Stimulated activated CD4-positive, alpha-beta T cell treated with anti-CD3 and anti-CD28 coated beads, TNF-alpha, amount 100 ng/mL, for 48 hours (primary cell): ENCODE measurements at regions not wholly inside any gene's neighbourhood (a gene's known extent, or its start where the extent isn't known, plus 50 kb on each side); places are given as distances from the start of the nearest gene placed in this dataset.

Source experiments
- DNase-seq, 3 donors: peaks; one replicate each; pipeline ENCODE4 v3.0.0-alpha.2; 2020; ENCODE audit warnings: low read depth in 3 of 3

GRCh38 chr2:198706476-198707082, 751.2 kb downstream of the SATB2 start:
- DNase-seq = no peak

- no peak for DNase-seq
Observed at GRCh38 chr2:198703281-198703680, 754.5 kb downstream of the SATB2 start.

- DNase-seq = no peak
Observed at GRCh38 chr2:198702796-198703195, 754.9 kb downstream of the SATB2 start.

GRCh38 chr2:198701481-198701880, 756.3 kb downstream of the SATB2 start:
- no peak for DNase-seq

- no peak for DNase-seq
Observed at GRCh38 chr2:198700319-198700718, 757.4 kb downstream of the SATB2 start.

GRCh38 chr2:198698230-198698629, 759.5 kb downstream of the SATB2 start:
- no peak for DNase-seq

- DNase-seq = no peak
Observed at GRCh38 chr2:198697794-198698193, 759.9 kb downstream of the SATB2 start.

GRCh38 chr2:198697218-198697617, 760.5 kb downstream of the SATB2 start:
- DNase-seq = no peak

GRCh38 chr2:198695879-198696278, 761.9 kb downstream of the SATB2 start:
- no peak for DNase-seq

GRCh38 chr2:198692907-198693510, 764.7 kb downstream of the SATB2 start:
- DNase-seq = no peak

- no peak for DNase-seq
Observed at GRCh38 chr2:198691236-198691635, 766.5 kb downstream of the SATB2 start.

GRCh38 chr2:198664321-198664720, 793.4 kb downstream of the SATB2 start:
- no peak for DNase-seq

GRCh38 chr2:198662905-198663304, 794.8 kb downstream of the SATB2 start:
- DNase-seq = no peak

GRCh38 chr2:198660501-198660900, 797.2 kb downstream of the SATB2 start:
- no peak for DNase-seq

GRCh38 chr2:198659096-198659870, 798.5 kb downstream of the SATB2 start:
- no peak for DNase-seq

- no peak for DNase-seq
Observed at GRCh38 chr2:198657512-198658121, 800.1 kb downstream of the SATB2 start.

- no peak for DNase-seq
Observed at GRCh38 chr2:198656869-198657268, 800.9 kb downstream of the SATB2 start.

GRCh38 chr2:198654646-198655045, 803.1 kb downstream of the SATB2 start:
- no peak for DNase-seq

- no peak for DNase-seq
Observed at GRCh38 chr2:198653311-198653710, 804.4 kb downstream of the SATB2 start.

GRCh38 chr2:198652461-198652860, 805.3 kb downstream of the SATB2 start:
- DNase-seq = no peak

- no peak for DNase-seq
Observed at GRCh38 chr2:198645816-198646215, 811.9 kb downstream of the SATB2 start.

- DNase-seq = no peak
Observed at GRCh38 chr2:198641161-198641560, 816.6 kb downstream of the SATB2 start.

GRCh38 chr2:198640463-198640862, 817.3 kb downstream of the SATB2 start:
- DNase-seq = no peak
